CD4-positive, alpha-beta T cell (primary cell): ENCODE measurements at regions not wholly inside any gene's neighbourhood (a gene's known extent, or its start where the extent isn't known, plus 50 kb on each side); places are given as distances from the start of the nearest gene placed in this dataset.

Experiments
- ATAC-seq: fragments of 200-7000 bp; cut with Tn5 transposase; one replicate; pipeline ENCODE4 v1.10.0; 2022; ENCODE audit warnings: mild to moderate bottlenecking; ENCODE audit not compliant: poor library complexity
- CTCF ChIA-PET: fragments of 350-600 bp; sonication (Branson Sonifier 250); formaldehyde crosslinking; loops from one replicate; lab custom pipeline; 2021; ENCODE audit warnings: antibody characterized with exemption, inconsistent platforms; lab: Charles Lee
- POLR2A ChIA-PET: fragments of 350-600 bp; sonication (Branson Sonifier 250); formaldehyde crosslinking; loops from one replicate; lab custom pipeline; 2021; ENCODE audit warnings: antibody characterized with exemption, inconsistent platforms; lab: Charles Lee
- DNase-seq, 14 experiments: peaks; one replicate each; pipeline ENCODE4 v3.0.0-alpha.2; 2013 to 2020; ENCODE audit warnings: mixed read lengths in 2 of 14
- H3K27ac ChIP-seq, 2 donors: one replicate each; pipeline versions ENCODE4 v1.5.1 to v1.7.0; 2013; ENCODE audit warnings: low read length in 2 of 2, low read depth in 1 of 2, mild to moderate bottlenecking in 1 of 2
- H3K27me3 ChIP-seq, 2 experiments: 1 replicate in 1 of 2; 2 replicates in 1 of 2; pipeline versions ENCODE4 v1.6.1 to v1.7.0; 2013; ENCODE audit warnings: low read length in 2 of 2, control low read depth in 1 of 2, mild to moderate bottlenecking in 1 of 2, moderate library complexity in 1 of 2; ENCODE audit not compliant: insufficient read depth in 2 of 2, control insufficient read depth in 1 of 2
- H3K36me3 ChIP-seq: one replicate; pipeline ENCODE4 v1.6.1; 2013; ENCODE audit warnings: low read length, control low read depth; ENCODE audit not compliant: insufficient read depth
- H3K4me1 ChIP-seq: one replicate; pipeline ENCODE4 v1.6.1; 2013; ENCODE audit warnings: low read length, control low read depth; ENCODE audit not compliant: insufficient read depth
- H3K4me3 ChIP-seq: one replicate; pipeline ENCODE4 v1.5.1; 2013; ENCODE audit warnings: mild to moderate bottlenecking, low read length, moderate library complexity
- H3K9me3 ChIP-seq, 2 experiments: 1 replicate in 1 of 2; 2 replicates in 1 of 2; pipeline versions ENCODE4 v1.6.1 to v1.7.0; 2013; ENCODE audit warnings: low read length in 2 of 2, mild to moderate bottlenecking in 2 of 2, control low read depth in 1 of 2, moderate library complexity in 1 of 2; ENCODE audit not compliant: control insufficient read depth in 1 of 2, insufficient read depth in 1 of 2
- H3K27ac Mint-ChIP-seq: one replicate; pipeline ENCODE4 v1.8.0; 2020; ENCODE audit warnings: mixed read lengths
- H3K27me3 Mint-ChIP-seq: one replicate; pipeline ENCODE4 v1.8.0; 2021; ENCODE audit warnings: mixed read lengths
- H3K36me3 Mint-ChIP-seq: one replicate; pipeline ENCODE4 v1.8.0; 2021; ENCODE audit warnings: low read depth, mixed read lengths
- H3K4me1 Mint-ChIP-seq: one replicate; pipeline ENCODE4 v1.8.0; 2021; ENCODE audit warnings: low read depth, mixed read lengths
- H3K4me3 Mint-ChIP-seq: one replicate; pipeline ENCODE4 v1.8.0; 2020; ENCODE audit warnings: mild to moderate bottlenecking, mixed read lengths
- H3K9me3 Mint-ChIP-seq: one replicate; pipeline ENCODE4 v1.8.0; 2020; ENCODE audit warnings: mixed read lengths
- intact Hi-C, 2 experiments: fragments of 100-400 bp; cut with DNase I in 1 of 2; cut with micrococcal nuclease in 1 of 2; formaldehyde crosslinking; loops; one replicate each; pipeline versions ENCODE4 v1.15.1 to v1.9.0; 2023 to 2025; cut with DNase I, micrococcal nuclease
- TF ChIP-seq, protein P1 (sequence below): fragments of 200-600 bp; IDR thresholded peaks from one replicate; pipeline ENCODE4 v1.8.0; 2022; ENCODE audit warnings: antibody characterized with exemption, mild to moderate bottlenecking

DNA sequence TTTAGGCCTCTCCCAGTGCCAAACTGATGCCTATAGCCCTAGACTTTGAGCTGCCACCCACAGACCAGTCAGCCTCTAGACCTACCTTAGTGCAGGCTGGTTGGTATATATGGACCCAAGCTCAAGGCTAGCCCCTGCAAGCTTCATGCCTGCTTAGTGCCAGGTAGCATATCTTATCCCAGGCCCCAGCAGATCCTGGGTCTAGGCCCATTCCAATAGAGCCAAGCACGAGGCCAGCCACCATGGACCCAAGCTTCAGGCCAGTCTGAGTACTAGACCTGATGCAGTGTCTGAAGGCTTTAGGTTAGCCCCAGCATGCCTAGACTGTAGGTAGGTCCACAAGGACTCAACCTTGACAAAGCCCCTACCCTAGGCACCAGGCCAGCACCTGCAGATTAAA, 1081.7 kb downstream of the JRKL start:
- Histone ChIP-seq H3K9me3 (peaks cover 9 to 18% of the 10 kb centered on the region in 2 experiments), H3K36me3 (no peaks in the 10 kb centered on the region), H3K27ac (no peak overlapping the region), H3K4me3 (no peak overlapping the region), H3K27me3 (no peaks in the 10 kb centered on the region), H3K4me1 (no peaks in the 10 kb centered on the region)
- CTCF ChIA-PET, result no interaction called here
- no peaks in the 10 kb centered on the region for H3K36me3 Mint-ChIP-seq
- no peak overlapping the region for H3K27ac Mint-ChIP-seq
- no peaks in the 10 kb centered on the region for H3K27me3 Mint-ChIP-seq
- ATAC-seq (no peak), DNase-seq (no peak)
- H3K4me1 Mint-ChIP-seq, result no peaks in the 10 kb centered on the region
- peaks cover 33% of the 10 kb centered on the region for H3K9me3 Mint-ChIP-seq
- TF ChIP-seq, protein P1, sequence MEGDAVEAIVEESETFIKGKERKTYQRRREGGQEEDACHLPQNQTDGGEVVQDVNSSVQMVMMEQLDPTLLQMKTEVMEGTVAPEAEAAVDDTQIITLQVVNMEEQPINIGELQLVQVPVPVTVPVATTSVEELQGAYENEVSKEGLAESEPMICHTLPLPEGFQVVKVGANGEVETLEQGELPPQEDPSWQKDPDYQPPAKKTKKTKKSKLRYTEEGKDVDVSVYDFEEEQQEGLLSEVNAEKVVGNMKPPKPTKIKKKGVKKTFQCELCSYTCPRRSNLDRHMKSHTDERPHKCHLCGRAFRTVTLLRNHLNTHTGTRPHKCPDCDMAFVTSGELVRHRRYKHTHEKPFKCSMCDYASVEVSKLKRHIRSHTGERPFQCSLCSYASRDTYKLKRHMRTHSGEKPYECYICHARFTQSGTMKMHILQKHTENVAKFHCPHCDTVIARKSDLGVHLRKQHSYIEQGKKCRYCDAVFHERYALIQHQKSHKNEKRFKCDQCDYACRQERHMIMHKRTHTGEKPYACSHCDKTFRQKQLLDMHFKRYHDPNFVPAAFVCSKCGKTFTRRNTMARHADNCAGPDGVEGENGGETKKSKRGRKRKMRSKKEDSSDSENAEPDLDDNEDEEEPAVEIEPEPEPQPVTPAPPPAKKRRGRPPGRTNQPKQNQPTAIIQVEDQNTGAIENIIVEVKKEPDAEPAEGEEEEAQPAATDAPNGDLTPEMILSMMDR, result no peak
- POLR2A ChIA-PET, result no interaction called here
- intact Hi-C loops, result no loop called here
- no peak overlapping the region for H3K4me3 Mint-ChIP-seq

DNA sequence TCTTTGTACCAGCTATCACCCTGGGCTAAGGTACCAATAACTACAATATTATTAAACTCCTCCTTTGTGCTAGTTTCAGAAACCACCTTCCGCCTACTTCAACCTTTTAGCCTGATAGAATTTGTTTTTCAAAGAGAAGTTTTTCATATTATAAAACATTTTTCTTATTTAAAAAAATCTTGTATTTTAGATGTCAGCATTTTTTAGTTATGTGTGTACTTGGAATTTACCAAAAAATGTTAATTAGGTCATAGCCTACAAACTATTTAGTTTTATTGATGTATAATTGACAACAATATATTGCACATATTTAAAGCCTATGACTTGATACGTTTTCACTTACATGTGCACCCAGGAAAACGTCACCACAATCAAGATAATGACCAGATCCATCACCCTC, 1097.6 kb downstream of the JRKL start:
- Histone ChIP-seq H3K4me3 (no peak overlapping the region), H3K27ac (no peak overlapping the region), H3K4me1 (no peaks in the 10 kb centered on the region), H3K27me3 (no peaks in the 10 kb centered on the region), H3K36me3 (no peaks in the 10 kb centered on the region), H3K9me3 (peaks cover 0 to 7% of the 10 kb centered on the region in 2 experiments)
- peaks cover 17% of the 10 kb centered on the region for H3K9me3 Mint-ChIP-seq
- ChIA-PET POLR2A (no interaction called here), CTCF (no interaction called here)
- no peaks in the 10 kb centered on the region for H3K36me3 Mint-ChIP-seq
- intact Hi-C loops, result no loop called here
- no peak overlapping the region for H3K4me3 Mint-ChIP-seq
- DNase-seq, result no peak
- ATAC-seq, result no peak
- TF ChIP-seq, protein P1, result no peak
- no peaks in the 10 kb centered on the region for H3K27me3 Mint-ChIP-seq
- no peaks in the 10 kb centered on the region for H3K4me1 Mint-ChIP-seq
- no peak overlapping the region for H3K27ac Mint-ChIP-seq

DNA sequence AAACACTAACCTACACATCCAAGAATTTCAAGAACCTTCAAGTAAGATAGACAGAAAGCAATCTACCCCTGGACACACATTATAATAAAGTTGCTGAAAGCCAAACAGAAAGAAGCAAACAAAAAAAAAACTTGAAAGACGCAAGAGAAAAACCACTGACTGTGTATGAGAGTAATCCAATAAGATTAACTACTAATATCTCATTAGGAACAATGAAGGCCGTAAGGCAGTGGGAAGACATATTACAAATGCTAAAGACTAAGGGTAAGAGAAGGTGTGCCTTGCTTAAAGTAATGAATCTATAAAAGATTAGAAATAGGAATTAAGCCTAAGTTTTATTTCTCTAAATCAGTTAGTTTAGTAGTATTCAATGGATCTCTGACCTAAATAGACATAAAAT, 1109.1 kb downstream of the JRKL start:
- Histone ChIP-seq H3K27ac (no peak overlapping the region), H3K36me3 (no peaks in the 10 kb centered on the region), H3K4me3 (no peak overlapping the region), H3K27me3 (no peaks in the 10 kb centered on the region), H3K9me3 (no peaks in the 10 kb centered on the region), H3K4me1 (no peaks in the 10 kb centered on the region)
- Mint-ChIP-seq H3K36me3 (no peaks in the 10 kb centered on the region), H3K27me3 (no peaks in the 10 kb centered on the region), H3K27ac (no peak overlapping the region), H3K9me3 (peaks cover 23% of the 10 kb centered on the region), H3K4me1 (no peaks in the 10 kb centered on the region), H3K4me3 (no peak overlapping the region)
- ATAC-seq (no peak), DNase-seq (no peak)
- ChIA-PET POLR2A (no interaction called here), CTCF (no interaction called here)
- intact Hi-C loops, result no loop called here
- TF ChIP-seq, protein P1, result no peak
